ENCODE measurements at regions not wholly inside any gene's neighbourhood (a gene's known extent, or its start where the extent isn't known, plus 50 kb on each side); places are given as distances from the start of the nearest gene placed in this dataset.

- no peak for TF ChIP-seq POLR2A (IDR thresholded peaks at IDR 0.05)
- TF ChIP-seq, protein P1, sequence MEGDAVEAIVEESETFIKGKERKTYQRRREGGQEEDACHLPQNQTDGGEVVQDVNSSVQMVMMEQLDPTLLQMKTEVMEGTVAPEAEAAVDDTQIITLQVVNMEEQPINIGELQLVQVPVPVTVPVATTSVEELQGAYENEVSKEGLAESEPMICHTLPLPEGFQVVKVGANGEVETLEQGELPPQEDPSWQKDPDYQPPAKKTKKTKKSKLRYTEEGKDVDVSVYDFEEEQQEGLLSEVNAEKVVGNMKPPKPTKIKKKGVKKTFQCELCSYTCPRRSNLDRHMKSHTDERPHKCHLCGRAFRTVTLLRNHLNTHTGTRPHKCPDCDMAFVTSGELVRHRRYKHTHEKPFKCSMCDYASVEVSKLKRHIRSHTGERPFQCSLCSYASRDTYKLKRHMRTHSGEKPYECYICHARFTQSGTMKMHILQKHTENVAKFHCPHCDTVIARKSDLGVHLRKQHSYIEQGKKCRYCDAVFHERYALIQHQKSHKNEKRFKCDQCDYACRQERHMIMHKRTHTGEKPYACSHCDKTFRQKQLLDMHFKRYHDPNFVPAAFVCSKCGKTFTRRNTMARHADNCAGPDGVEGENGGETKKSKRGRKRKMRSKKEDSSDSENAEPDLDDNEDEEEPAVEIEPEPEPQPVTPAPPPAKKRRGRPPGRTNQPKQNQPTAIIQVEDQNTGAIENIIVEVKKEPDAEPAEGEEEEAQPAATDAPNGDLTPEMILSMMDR (IDR thresholded peaks at IDR 0.05): no peak
Observed at GRCh38 chr20:48146308-48146707, 361.0 kb upstream of the SULF2 start.

All from esophagus squamous epithelium (tissue), 4 donors.